Gastrocnemius medialis (tissue), 4 donors: ENCODE measurements at regions not wholly inside any gene's neighbourhood (a gene's known extent, or its start where the extent isn't known, plus 50 kb on each side); places are given as distances from the start of the nearest gene placed in this dataset.
A peak's percentile ranks its signal among the peaks of the same experiment; 100 is the strongest.

ENCODE experiments used
- ATAC-seq, 2 donors: fragments of 150-250 bp; one replicate each; pipeline ENCODE4 v1.9.1; 2016
- DNase-seq, 2 donors: peaks; one replicate each; pipeline ENCODE4 v3.0.0-alpha.2; 2019
- H3K27ac ChIP-seq, 4 donors: fragments of 200-600 bp; sonication (generic); 1 replicate in 1 of 4; 2 replicates in 3 of 4; pipeline ENCODE4 v1.5.1; 2016 to 2018; ENCODE audit warnings: mild to moderate bottlenecking in 2 of 4, moderate library complexity in 1 of 4
- H3K27me3 ChIP-seq, 3 donors: fragments of 200-600 bp; sonication (generic) in 2 of 3; 1 replicate in 1 of 3; 2 replicates in 2 of 3; pipeline versions ENCODE4 v1.5.1 to v1.6.0; 2016 to 2019; ENCODE audit warnings: mild to moderate bottlenecking in 1 of 3, moderate library complexity in 1 of 3
- H3K36me3 ChIP-seq, 2 donors: fragments of 200-600 bp; sonication (generic) in 1 of 2; one replicate each; pipeline ENCODE4 v1.5.1; 2017 to 2018
- H3K4me1 ChIP-seq, 2 donors: fragments of 200-600 bp; sonication (generic) in 1 of 2; one replicate each; pipeline ENCODE4 v1.5.1; 2016 to 2017; ENCODE audit warnings: mild to moderate bottlenecking in 2 of 2
- H3K4me3 ChIP-seq, 4 donors: fragments of 200-600 bp; sonication (generic) in 3 of 4; 1 replicate in 1 of 4; 2 replicates in 3 of 4; pipeline ENCODE4 v1.5.1; 2016 to 2019; ENCODE audit warnings: mild to moderate bottlenecking in 2 of 4
- H3K9me3 ChIP-seq, 3 donors: fragments of 200-600 bp; sonication (generic) in 2 of 3; 1 replicate in 1 of 3; 2 replicates in 2 of 3; pipeline ENCODE4 v1.5.1; 2016 to 2019
- POLR2A ChIP-seq, 2 donors: fragments of 450-650 bp; IDR thresholded peaks; one replicate each; pipeline ENCODE4 v1.6.1; 2017; ENCODE audit warnings: antibody characterized with exemption in 2 of 2, mild to moderate bottlenecking in 2 of 2, moderate library complexity in 2 of 2
- in situ Hi-C, 4 donors: fragments of 200-750 bp; cut with MboI; loops; one replicate each; pipeline versions ENCODE4 v1.15.0 to v1.8.0; 2017; ENCODE audit warnings: low sequenced_read_pairs in 4 of 4
- intact Hi-C: fragments of 100-400 bp; cut with DNase I; formaldehyde crosslinking; loops from one replicate; pipeline ENCODE4 v1.15.1; 2023; ENCODE audit warnings: low total_unique reads
- TF ChIP-seq, protein P1 (sequence below), 5 experiments: fragments of 450-650 bp in 3 of 5; fragments of 200-600 bp in 2 of 5; sonication (generic) in 2 of 5; IDR thresholded peaks in 4 of 5; conservative IDR thresholded peaks in 1 of 5; 1 replicate in 4 of 5; 2 replicates in 1 of 5; pipeline ENCODE4 v1.5.1; 2016 to 2019; ENCODE audit warnings: antibody characterized with exemption in 5 of 5, mild to moderate bottlenecking in 3 of 5, moderate library complexity in 3 of 5

DNA sequence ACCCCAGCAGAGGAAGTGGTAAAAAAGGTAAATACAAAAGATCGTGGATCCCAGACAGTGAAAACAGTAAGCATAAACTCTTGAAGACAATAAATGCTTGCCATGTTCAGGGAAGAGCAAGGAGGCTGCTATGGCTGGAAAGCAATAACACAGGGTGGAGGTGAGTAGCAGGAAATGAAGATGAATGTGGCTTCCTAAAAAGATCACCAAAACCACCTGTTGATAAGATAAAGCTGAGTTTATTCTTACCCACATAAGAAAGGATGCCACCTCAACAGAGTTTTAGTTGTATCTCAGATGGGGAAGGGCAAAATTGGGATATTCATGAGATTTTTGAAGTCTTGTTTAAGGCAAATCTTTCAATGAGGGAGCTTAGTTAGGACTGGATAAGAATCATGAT, 273.3 kb downstream of the MSX2 start:
- H3K4me1 ChIP-seq = no peaks in the 10 kb centered on the region
- no peak for DNase-seq
- intact Hi-C loops (no loop called here), in situ Hi-C loops (no loop called here)
- ATAC-seq = no peak
- H3K27me3 ChIP-seq = peaks cover 0 to 1% (median 0%) of the 10 kb centered on the region in 3 donors
- H3K9me3 ChIP-seq = no peaks in the 10 kb centered on the region
- no peak overlapping the region for H3K27ac ChIP-seq
- H3K36me3 ChIP-seq = no peaks in the 10 kb centered on the region
- no peak overlapping the region for H3K4me3 ChIP-seq
- TF ChIP-seq, protein P1, sequence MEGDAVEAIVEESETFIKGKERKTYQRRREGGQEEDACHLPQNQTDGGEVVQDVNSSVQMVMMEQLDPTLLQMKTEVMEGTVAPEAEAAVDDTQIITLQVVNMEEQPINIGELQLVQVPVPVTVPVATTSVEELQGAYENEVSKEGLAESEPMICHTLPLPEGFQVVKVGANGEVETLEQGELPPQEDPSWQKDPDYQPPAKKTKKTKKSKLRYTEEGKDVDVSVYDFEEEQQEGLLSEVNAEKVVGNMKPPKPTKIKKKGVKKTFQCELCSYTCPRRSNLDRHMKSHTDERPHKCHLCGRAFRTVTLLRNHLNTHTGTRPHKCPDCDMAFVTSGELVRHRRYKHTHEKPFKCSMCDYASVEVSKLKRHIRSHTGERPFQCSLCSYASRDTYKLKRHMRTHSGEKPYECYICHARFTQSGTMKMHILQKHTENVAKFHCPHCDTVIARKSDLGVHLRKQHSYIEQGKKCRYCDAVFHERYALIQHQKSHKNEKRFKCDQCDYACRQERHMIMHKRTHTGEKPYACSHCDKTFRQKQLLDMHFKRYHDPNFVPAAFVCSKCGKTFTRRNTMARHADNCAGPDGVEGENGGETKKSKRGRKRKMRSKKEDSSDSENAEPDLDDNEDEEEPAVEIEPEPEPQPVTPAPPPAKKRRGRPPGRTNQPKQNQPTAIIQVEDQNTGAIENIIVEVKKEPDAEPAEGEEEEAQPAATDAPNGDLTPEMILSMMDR (IDR thresholded peaks at IDR 0.05 in 4 of 5, conservative IDR thresholded peaks at IDR 0.05 in 1 of 5) = no peak
- no peak for TF ChIP-seq POLR2A (IDR thresholded peaks at IDR 0.05)

- no peak for ATAC-seq
- Histone ChIP-seq H3K27me3 (peaks cover 0 to 2% (median 0%) of the 10 kb centered on the region in 3 donors), H3K4me1 (no peaks in the 10 kb centered on the region), H3K9me3 (no peaks in the 10 kb centered on the region), H3K36me3 (no peaks in the 10 kb centered on the region), H3K27ac (no peak overlapping the region), H3K4me3 (no peak overlapping the region)
- no peak for DNase-seq
- TF ChIP-seq POLR2A (IDR thresholded peaks at IDR 0.05) = no peak
- TF ChIP-seq, protein P1 (IDR thresholded peaks at IDR 0.05 in 4 of 5, conservative IDR thresholded peaks at IDR 0.05 in 1 of 5) = no peak
- in situ Hi-C loops = no loop called here
- intact Hi-C loops = no loop called here
These were observed 272.6 kb downstream of the MSX2 start for GRCh38 chr5:174996941-174997340.

DNA sequence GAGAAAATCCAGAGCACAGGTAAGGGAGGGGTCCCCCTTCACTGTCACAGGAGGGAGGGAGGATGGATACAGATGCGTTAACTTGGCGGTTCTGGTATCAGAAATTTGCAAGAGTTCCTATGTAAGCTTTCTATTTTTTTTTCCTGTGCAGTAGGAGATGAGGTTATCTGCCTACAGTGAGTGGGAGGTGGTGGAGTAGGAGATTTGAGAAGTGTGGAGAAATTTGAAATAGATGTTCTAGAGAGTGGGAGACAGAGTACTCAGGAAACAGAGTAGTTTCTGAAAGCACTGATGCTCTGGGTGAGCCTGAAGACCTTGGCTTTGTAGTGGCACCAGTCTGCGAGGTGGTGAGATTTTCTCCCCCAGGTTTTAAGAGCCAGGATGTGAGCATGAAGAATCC, 271.4 kb downstream of the MSX2 start:
- Histone ChIP-seq H3K9me3 (no peaks in the 10 kb centered on the region), H3K36me3 (no peaks in the 10 kb centered on the region), H3K4me1 (no peaks in the 10 kb centered on the region), H3K27ac (no peak overlapping the region), H3K4me3 (no peak overlapping the region), H3K27me3 (peaks cover 0 to 2% (median 0%) of the 10 kb centered on the region in 3 donors)
- no peak for DNase-seq
- in situ Hi-C loops = no loop called here
- intact Hi-C loops = no loop called here
- ATAC-seq = no peak
- TF ChIP-seq POLR2A (IDR thresholded peaks at IDR 0.05) = no peak
- TF ChIP-seq, protein P1 (IDR thresholded peaks at IDR 0.05 in 4 of 5, conservative IDR thresholded peaks at IDR 0.05 in 1 of 5) = no peak

- Histone ChIP-seq H3K27me3 (peaks cover 0 to 2% (median 0%) of the 10 kb centered on the region in 3 donors), H3K4me1 (no peaks in the 10 kb centered on the region), H3K4me3 (no peak overlapping the region), H3K9me3 (no peaks in the 10 kb centered on the region), H3K36me3 (no peaks in the 10 kb centered on the region), H3K27ac (peak overlapping the region in 1 of 4 donors; percentile 7)
- in situ Hi-C loops = no loop called here
- no peak for DNase-seq
- TF ChIP-seq POLR2A (IDR thresholded peaks at IDR 0.05) = no peak
- TF ChIP-seq, protein P1 (IDR thresholded peaks at IDR 0.05 in 4 of 5, conservative IDR thresholded peaks at IDR 0.05 in 1 of 5) = no peak
- intact Hi-C loops = no loop called here
- no peak for ATAC-seq
These were observed 267.5 kb downstream of the MSX2 start for GRCh38 chr5:174991847-174992246.

DNA sequence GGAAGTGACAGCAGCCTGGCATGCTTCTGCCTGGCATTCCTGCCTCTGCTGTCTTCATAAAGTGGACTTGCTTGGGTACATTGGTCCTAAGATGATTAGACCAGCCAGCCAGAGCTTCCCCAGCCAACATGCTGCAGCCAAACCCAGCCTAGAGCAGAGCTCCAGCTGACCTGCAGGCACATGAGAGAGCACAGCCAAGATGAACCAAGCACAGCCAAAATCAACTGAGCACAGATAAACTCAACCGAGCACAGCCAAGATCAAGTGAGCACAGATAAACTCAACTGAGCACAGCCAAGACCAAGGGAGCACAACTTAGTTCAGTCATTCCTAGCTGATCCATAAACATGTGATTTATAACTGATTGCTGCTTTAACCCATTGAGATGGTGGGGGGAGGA, 266.5 kb downstream of the MSX2 start:
- Histone ChIP-seq H3K27ac (peak overlapping the region in 1 of 4 donors; percentile 33), H3K4me3 (no peak overlapping the region)

More for the DNA sequence above, 266.5 kb downstream of the MSX2 start:
- TF ChIP-seq POLR2A (IDR thresholded peaks at IDR 0.05) = no peak
- TF ChIP-seq, protein P1 (IDR thresholded peaks at IDR 0.05 in 4 of 5, conservative IDR thresholded peaks at IDR 0.05 in 1 of 5) = no peak
- Histone ChIP-seq H3K9me3 (no peaks in the 10 kb centered on the region), H3K4me1 (no peaks in the 10 kb centered on the region), H3K36me3 (no peaks in the 10 kb centered on the region), H3K27me3 (peaks cover 0 to 2% (median 0%) of the 10 kb centered on the region in 3 donors)
- DNase-seq (peak; percentile 6 to 19), ATAC-seq (peak; percentile 44 to 62)
- in situ Hi-C loops (no loop called here), intact Hi-C loops (no loop called here)
